NCI-H345 (cell line): ENCODE measurements at regions not wholly inside any gene's neighbourhood (a gene's known extent, or its start where the extent isn't known, plus 50 kb on each side); places are given as distances from the start of the nearest gene placed in this dataset.

Experiments
- DNase-seq: peaks from one replicate; lab custom pipeline; 2025; lab: John Stamatoyannopoulos, UW

GRCh38 chr11:95302211-95302610 lies 71.2 kb upstream of the SESN3 start:
- DNase-seq: no peak

- no peak for DNase-seq
Measured at GRCh38 chr11:95301474-95301873, 70.5 kb upstream of the SESN3 start.

GRCh38 chr11:95299078-95299679 lies 68.2 kb upstream of the SESN3 start:
- DNase-seq: peak; percentile 38

- no peak for DNase-seq
Measured at GRCh38 chr11:95297680-95298452, 66.9 kb upstream of the SESN3 start.

DNA sequence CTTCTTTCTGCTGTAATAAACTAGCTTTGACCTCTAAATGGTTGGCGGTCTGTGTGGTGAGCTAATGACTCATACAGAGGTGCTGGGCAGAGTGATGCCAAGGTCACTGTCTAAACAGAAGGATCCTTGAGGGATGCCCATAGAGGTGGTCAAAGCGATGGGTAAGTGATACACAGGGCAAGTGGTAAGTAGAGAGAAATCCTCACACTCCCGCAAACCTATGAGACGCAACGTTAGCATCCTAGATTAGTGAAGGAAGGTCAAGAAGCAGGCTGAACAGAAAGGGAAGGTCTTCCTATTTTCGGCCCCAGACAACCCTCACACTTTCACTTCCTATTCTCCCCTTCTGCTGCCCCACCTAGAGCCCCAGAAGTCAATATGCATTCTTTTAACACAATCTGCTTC lies 65.6 kb upstream of the SESN3 start:
- no peak for DNase-seq

GRCh38 chr11:95296165-95296564 lies 65.2 kb upstream of the SESN3 start:
- no peak for DNase-seq

GRCh38 chr11:95295382-95296149 lies 64.6 kb upstream of the SESN3 start:
- no peak for DNase-seq

DNA sequence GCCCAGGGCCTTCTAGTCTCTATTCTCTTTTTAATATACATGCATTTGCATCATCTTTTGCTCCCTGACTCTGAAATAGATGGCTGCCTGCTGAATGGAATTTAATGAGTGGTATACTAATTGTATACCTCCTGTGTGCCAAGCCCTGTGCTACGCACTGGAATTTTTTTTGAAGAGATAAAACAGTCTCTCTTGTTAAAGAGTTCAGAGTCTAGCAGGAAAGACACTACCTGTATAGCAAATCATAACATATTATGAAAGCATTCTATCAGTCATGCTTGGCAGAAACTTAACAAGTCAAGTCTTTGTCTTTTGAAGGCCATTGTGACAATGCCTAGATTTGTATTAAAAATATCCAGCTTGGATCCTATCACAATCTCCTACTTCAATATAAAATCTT lies 63.7 kb upstream of the SESN3 start:
- DNase-seq: no peak

DNA sequence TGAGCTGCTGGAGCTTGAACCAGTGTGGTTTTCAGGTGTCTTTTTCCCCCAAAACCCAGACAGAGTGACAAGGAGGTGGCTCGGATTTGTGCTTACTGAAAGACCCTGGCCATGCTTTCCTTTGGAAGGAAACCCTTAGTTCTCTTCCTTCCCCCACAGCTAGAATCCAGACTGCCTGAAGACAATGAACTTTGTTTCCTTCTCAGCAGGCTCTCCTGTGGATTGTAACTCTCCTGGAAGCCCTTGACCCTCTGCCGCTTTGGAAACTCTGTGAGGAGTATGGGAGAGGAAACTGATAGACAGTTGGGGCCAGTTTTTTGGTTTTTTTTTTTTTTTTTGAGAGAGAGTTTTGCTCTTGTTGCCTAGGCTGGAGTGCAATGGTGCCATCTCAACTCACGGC lies 62.1 kb upstream of the SESN3 start:
- DNase-seq: no peak

GRCh38 chr11:95291946-95292345 lies 60.9 kb upstream of the SESN3 start:
- no peak for DNase-seq

- DNase-seq: no peak
Measured at GRCh38 chr11:95289378-95290101, 58.5 kb upstream of the SESN3 start.

- no peak for DNase-seq
Measured at GRCh38 chr11:95284057-95285052, 53.4 kb upstream of the SESN3 start.

DNA sequence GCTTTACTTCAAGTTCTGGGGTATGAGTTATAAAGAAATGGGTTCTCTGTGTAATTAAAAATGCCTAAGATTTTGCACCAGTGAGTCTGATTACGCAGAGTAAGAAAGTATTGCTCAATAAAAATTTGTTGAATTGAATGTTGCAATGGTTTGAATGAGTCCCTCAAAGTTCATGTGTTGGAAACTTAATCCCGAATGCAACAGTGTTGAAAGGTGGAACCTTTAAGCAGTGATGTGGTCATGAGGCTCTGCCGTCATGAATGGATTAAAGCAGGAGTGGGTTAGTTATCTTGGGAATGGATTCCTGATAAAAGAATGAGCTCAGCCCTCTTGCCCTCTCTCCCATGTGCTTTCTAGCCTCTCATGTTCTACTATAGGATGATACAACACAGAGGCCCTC lies 52.6 kb upstream of the SESN3 start:
- no peak for DNase-seq

DNA sequence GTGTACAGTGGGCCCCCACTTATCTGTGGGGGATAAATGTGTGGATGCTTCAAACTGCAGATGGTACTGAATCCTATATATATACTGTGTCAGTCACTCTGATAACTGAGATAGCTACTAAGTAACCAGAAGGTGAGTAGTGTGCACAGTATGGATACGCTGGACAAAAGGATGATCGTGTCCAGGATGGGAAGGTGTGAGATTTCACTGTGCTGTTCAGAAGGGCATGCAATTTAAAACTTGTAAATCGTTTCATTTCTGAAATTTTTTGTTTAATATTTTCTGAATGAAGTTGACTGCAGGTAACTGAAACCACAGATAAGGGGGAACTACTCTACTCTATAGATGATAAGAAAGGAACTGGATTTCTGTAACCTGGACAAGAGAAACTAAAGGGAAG lies 52.1 kb upstream of the SESN3 start:
- no peak for DNase-seq

DNA sequence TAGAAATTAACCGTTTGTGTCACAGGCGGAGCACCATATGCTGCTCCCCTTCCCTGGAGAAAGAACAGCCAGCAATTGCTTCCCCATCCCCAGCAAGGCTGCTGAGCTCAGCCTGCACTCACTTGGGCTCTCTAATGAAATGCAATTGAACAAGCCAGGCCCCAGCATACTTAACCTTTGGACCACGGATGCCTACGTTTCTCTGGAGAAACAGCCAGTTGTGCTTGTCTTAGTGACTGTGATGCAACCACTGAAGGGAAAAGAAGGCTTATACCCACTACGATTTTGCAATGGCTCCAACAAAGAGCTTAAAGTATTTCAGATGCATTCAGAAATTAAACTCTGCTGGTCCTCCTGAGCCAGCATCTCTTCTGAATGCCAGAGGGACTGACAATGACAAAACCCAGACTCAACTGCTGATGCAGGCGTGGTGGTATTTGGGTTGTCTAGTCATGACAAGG lies 51.3 kb upstream of the SESN3 start:
- DNase-seq: no peak
